H1 (cell line): ENCODE measurements at regions not wholly inside any gene's neighbourhood (a gene's known extent, or its start where the extent isn't known, plus 50 kb on each side); places are given as distances from the start of the nearest gene placed in this dataset.

Source experiments
- CTCF ChIA-PET: fragments of 300-600 bp; sonication (Branson Sonifier 250); formaldehyde crosslinking; loops from one replicate; lab custom pipeline; 2021; ENCODE audit not compliant: partially characterized antibody; lab: Charles Lee
- POLR2A ChIA-PET: fragments of 300-600 bp; sonication (Branson Sonifier 250); formaldehyde crosslinking; loops from one replicate; lab custom pipeline; 2021; ENCODE audit warnings: inconsistent platforms; ENCODE audit not compliant: partially characterized antibody; lab: Charles Lee
- DNase-seq, 2 experiments: peaks; one replicate each; pipeline versions ENCODE4 v3.0.0 to v3.0.0-alpha.2; 2010 to 2022; ENCODE audit warnings: low spot score in 2 of 2, low read depth in 1 of 2, mixed read lengths in 1 of 2
- FAIRE-seq: peaks from 2 replicates; lab custom pipeline; 2011; peaks lifted over from hg19 to GRCh38; lab: Jason Lieb, UNC
- H2AFZ ChIP-seq: 2 replicates; pipeline ENCODE4 v1.8.1; 2012; ENCODE audit warnings: low read length, inconsistent platforms
- H2AK5ac ChIP-seq: 2 replicates; pipeline ENCODE4 v1.6.1; 2013; ENCODE audit warnings: low read depth, low read length
- H2BK120ac ChIP-seq: replicated peaks from 2 replicates; pipeline ENCODE3; 2013; ENCODE audit warnings: low read depth, low read length, inconsistent platforms
- H2BK12ac ChIP-seq: 2 replicates; pipeline ENCODE4 v1.6.1; 2013; ENCODE audit warnings: low read depth, low read length
- H2BK15ac ChIP-seq: 2 replicates; pipeline ENCODE4 v1.6.1; 2013; ENCODE audit warnings: low read length
- H2BK20ac ChIP-seq: 2 replicates; pipeline ENCODE4 v1.6.1; 2013; ENCODE audit warnings: low read length
- H2BK5ac ChIP-seq: 2 replicates; pipeline ENCODE4 v1.6.1; 2013; ENCODE audit warnings: low read depth, low read length
- H3K14ac ChIP-seq: 2 replicates; pipeline ENCODE4 v1.6.1; 2013; ENCODE audit warnings: inconsistent platforms; ENCODE audit not compliant: insufficient read length
- H3K18ac ChIP-seq: 2 replicates; pipeline ENCODE4 v1.6.1; 2013; ENCODE audit warnings: low read length; ENCODE audit errors: extremely low read depth
- H3K23ac ChIP-seq: 2 replicates; pipeline ENCODE4 v1.6.1; 2013; ENCODE audit warnings: inconsistent platforms; ENCODE audit not compliant: insufficient read length
- H3K23me2 ChIP-seq: 2 replicates; pipeline ENCODE4 v1.6.1; 2013; ENCODE audit warnings: low read depth, low read length
- H3K27ac ChIP-seq: 2 replicates; pipeline ENCODE4 v1.6.1; 2011; ENCODE audit warnings: low read depth, low read length, inconsistent platforms
- H3K27me3 ChIP-seq, 4 experiments: replicated peaks in 1 of 4; 1 replicate in 1 of 4; 2 replicates in 3 of 4; pipeline versions ENCODE4 v1.6.1 to v1.8.1; 2011 to 2013; ENCODE audit warnings: low read length in 3 of 4, mild to moderate bottlenecking in 3 of 4, inconsistent platforms in 2 of 4, mixed read lengths in 2 of 4, moderate library complexity in 1 of 4; ENCODE audit not compliant: control insufficient read depth in 3 of 4, insufficient read depth in 3 of 4; ENCODE audit errors: extremely low read depth in 1 of 4
- H3K36me3 ChIP-seq, 4 experiments: 2 replicates each; pipeline versions ENCODE4 v1.6.1 to v1.8.1; 2011 to 2013; ENCODE audit warnings: mild to moderate bottlenecking in 4 of 4, low read length in 3 of 4, moderate library complexity in 2 of 4, control low read depth in 1 of 4, inconsistent platforms in 1 of 4; ENCODE audit not compliant: insufficient read depth in 4 of 4, control insufficient read depth in 2 of 4
- H3K4ac ChIP-seq: replicated peaks from 2 replicates; pipeline ENCODE3; 2013; ENCODE audit warnings: low read length, low read depth, mixed read lengths, inconsistent platforms; ENCODE audit not compliant: insufficient read length
- H3K4me1 ChIP-seq, 4 experiments: replicated peaks in 1 of 4; 1 replicate in 1 of 4; 2 replicates in 3 of 4; pipeline versions ENCODE4 v1.6.1 to v1.8.1; 2011 to 2013; ENCODE audit warnings: low read length in 3 of 4, inconsistent platforms in 2 of 4, mixed read lengths in 1 of 4; ENCODE audit not compliant: insufficient read depth in 4 of 4, control insufficient read depth in 3 of 4
- H3K4me2 ChIP-seq, 2 experiments: 2 replicates each; pipeline versions ENCODE4 v1.6.1 to v1.8.1; 2011 to 2013; ENCODE audit warnings: low read depth in 2 of 2, low read length in 2 of 2, control low read depth in 1 of 2, inconsistent platforms in 1 of 2, mild to moderate bottlenecking in 1 of 2; ENCODE audit not compliant: insufficient read depth in 1 of 2
- H3K4me3 ChIP-seq, 4 experiments: fragments of 200-600, 300-600 bp in 1 of 4; sonication (generic), shearing (Covaris generic), sonication (Bioruptor Twin) in 1 of 4; 2 replicates each; pipeline versions ENCODE4 v1.5.1 to v1.8.1; 2011 to 2016; ENCODE audit warnings: low read length in 4 of 4, low read depth in 3 of 4, control low read depth in 2 of 4, inconsistent platforms in 2 of 4, mild to moderate bottlenecking in 2 of 4, mixed read lengths in 1 of 4, moderate library complexity in 1 of 4; ENCODE audit not compliant: insufficient read depth in 2 of 4; ENCODE audit errors: extremely low read depth in 1 of 4
- H3K56ac ChIP-seq: replicated peaks from 2 replicates; pipeline ENCODE3; 2013; ENCODE audit warnings: low read depth, mild to moderate bottlenecking, mixed read lengths, low read length, inconsistent platforms; ENCODE audit not compliant: insufficient read length
- H3K79me1 ChIP-seq: 2 replicates; pipeline ENCODE4 v1.6.1; 2013; ENCODE audit warnings: low read depth, low read length, control low read depth
- H3K79me2 ChIP-seq, 2 experiments: 2 replicates each; pipeline versions ENCODE4 v1.6.1 to v1.8.1; 2012 to 2013; ENCODE audit warnings: low read length in 2 of 2, mild to moderate bottlenecking in 2 of 2, inconsistent platforms in 1 of 2; ENCODE audit not compliant: insufficient read depth in 2 of 2, control insufficient read depth in 1 of 2
- H3K9ac ChIP-seq, 4 experiments: replicated peaks in 1 of 4; 1 replicate in 1 of 4; 2 replicates in 3 of 4; pipeline versions ENCODE4 v1.6.1 to v1.8.1; 2011 to 2013; ENCODE audit warnings: low read depth in 3 of 4, low read length in 3 of 4, control low read depth in 2 of 4, mild to moderate bottlenecking in 2 of 4, moderate library complexity in 2 of 4, inconsistent platforms in 1 of 4; ENCODE audit errors: extremely low read depth in 1 of 4
- H3K9me3 ChIP-seq, 2 experiments: 2 replicates each; pipeline versions ENCODE4 v1.6.1 to v1.8.1; 2012 to 2013; ENCODE audit warnings: mild to moderate bottlenecking in 2 of 2, moderate library complexity in 2 of 2, control low read depth in 1 of 2, inconsistent platforms in 1 of 2, low read depth in 1 of 2, low read length in 1 of 2, mixed read lengths in 1 of 2; ENCODE audit not compliant: insufficient read depth in 2 of 2
- H4K20me1 ChIP-seq, 2 experiments: replicated peaks in 1 of 2; 2 replicates each; pipeline versions ENCODE3 to v1.8.1; 2011 to 2013; ENCODE audit warnings: inconsistent platforms in 2 of 2, low read length in 2 of 2, mild to moderate bottlenecking in 1 of 2; ENCODE audit not compliant: insufficient read depth in 2 of 2, control insufficient read depth in 1 of 2
- H4K5ac ChIP-seq: 2 replicates; pipeline ENCODE4 v1.6.1; 2013; ENCODE audit warnings: low read length, low read depth, mixed read lengths, inconsistent platforms; ENCODE audit not compliant: insufficient read length
- H4K8ac ChIP-seq: 2 replicates; pipeline ENCODE4 v1.8.0; 2013; ENCODE audit warnings: mild to moderate bottlenecking, moderate library complexity, low read length, inconsistent platforms; ENCODE audit not compliant: insufficient read depth; ENCODE audit errors: extremely low read depth
- H4K91ac ChIP-seq: replicated peaks from 2 replicates; pipeline ENCODE3; 2013; ENCODE audit warnings: low read length, mixed read lengths, inconsistent platforms; ENCODE audit not compliant: insufficient read length
- ASH2L ChIP-seq: fragments of 200-600, 300-600 bp; sonication (generic); IDR thresholded peaks from one replicate; pipeline ENCODE4 v1.7.1; 2017; ENCODE audit warnings: low read length
- E2F6 ChIP-seq: IDR thresholded peaks from 2 replicates; pipeline ENCODE4 v1.6.1; 2012; ENCODE audit warnings: inconsistent platforms
- GABPA ChIP-seq: IDR thresholded peaks from 2 replicates; pipeline ENCODE4 v1.6.1; 2011; ENCODE audit warnings: mild to moderate bottlenecking, low read length, moderate library complexity, borderline replicate concordance; ENCODE audit not compliant: insufficient read depth
- HDAC2 ChIP-seq, 2 experiments: fragments of 300-600 bp in 1 of 2; sonication (generic) in 1 of 2; IDR thresholded peaks; 2 replicates each; pipeline ENCODE4 v1.6.1; 2011 to 2012; ENCODE audit warnings: low read depth in 2 of 2, low read length in 2 of 2, mild to moderate bottlenecking in 2 of 2, moderate library complexity in 2 of 2, borderline replicate concordance in 1 of 2, inconsistent platforms in 1 of 2
- JUND ChIP-seq: IDR thresholded peaks from 2 replicates; pipeline ENCODE4 v1.6.1; 2011; ENCODE audit warnings: mild to moderate bottlenecking, improper control_type of control experiment, low read length
- POU5F1 ChIP-seq: IDR thresholded peaks from 2 replicates; pipeline ENCODE4 v1.6.1; 2011; ENCODE audit warnings: low read depth, mild to moderate bottlenecking, low read length, moderate library complexity
- WGBS, 2 experiments: shearing (Covaris generic) in 1 of 2; methylation state at CpG; one replicate each; pipeline versions ENCODE4 v1.1.6 to v1.1.7; 2013 to 2015; ENCODE audit warnings: low lambda C conversion rate in 2 of 2, mixed read lengths in 2 of 2, inconsistent platforms in 1 of 2, low coverage in 1 of 2, missing lambda C conversion rate in 1 of 2; ENCODE audit not compliant: insufficient replicate concordance in 2 of 2, insufficient coverage in 1 of 2, insufficient read length in 1 of 2; ENCODE audit errors: extremely low coverage in 1 of 2, missing lambda C conversion rate in 1 of 2; 5-methylcytosine and 5-hydroxymethylcytosine counted together

DNA sequence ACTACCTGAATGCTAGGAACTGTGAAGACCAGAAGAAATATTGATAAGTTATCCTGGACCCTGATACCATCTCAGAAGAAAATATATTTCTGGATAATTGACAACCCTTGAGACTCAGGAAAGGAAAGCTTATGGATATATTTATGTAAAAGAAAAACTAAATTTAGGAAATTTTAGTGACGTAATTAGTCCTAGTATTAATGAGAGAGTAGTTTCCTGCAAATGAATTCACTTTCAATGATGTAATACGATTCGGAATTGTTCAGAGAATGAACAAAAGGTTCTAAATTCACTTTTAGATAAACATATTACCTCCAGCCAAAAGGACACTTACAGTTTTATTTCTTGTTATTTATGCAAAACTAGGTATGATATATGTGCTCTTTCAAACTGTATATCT is 1120.1 kb upstream of the NCAM2 start:
- no peak overlapping the region for H4K5ac ChIP-seq
- H4K91ac ChIP-seq = no peak overlapping the region
- no peak overlapping the region for H2BK12ac ChIP-seq
- no peak overlapping the region for H4K8ac ChIP-seq
- H3K18ac ChIP-seq = no peak overlapping the region
- no peak overlapping the region for H2AFZ ChIP-seq
- no peak overlapping the region for H3K27ac ChIP-seq
- H2BK20ac ChIP-seq = no peak overlapping the region
- ChIA-PET POLR2A (no interaction called here), CTCF (no interaction called here)
- no peak overlapping the region for H3K4me3 ChIP-seq
- no peaks in the 10 kb centered on the region for H3K79me1 ChIP-seq
- no peak overlapping the region for H3K9ac ChIP-seq
- no peak overlapping the region for H2BK5ac ChIP-seq
- H3K23me2 ChIP-seq = no peaks in the 10 kb centered on the region
- no peaks in the 10 kb centered on the region for H4K20me1 ChIP-seq
- H2BK120ac ChIP-seq = no peak overlapping the region
- no peaks in the 10 kb centered on the region for H3K27me3 ChIP-seq
- WGBS, 2 experiments = 88% methylated on average over 3 of the region's 3 CpGs; no CpG with 5 or more reads in 1 of the 2 experiments
- H3K4me2 ChIP-seq = no peak overlapping the region
- no peak overlapping the region for H3K4ac ChIP-seq
- DNase-seq (no peak), FAIRE-seq (no peak)
- H2BK15ac ChIP-seq = no peak overlapping the region
- no peak overlapping the region for H3K56ac ChIP-seq
- no peak overlapping the region for H2AK5ac ChIP-seq
- no peaks in the 10 kb centered on the region for H3K9me3 ChIP-seq
- no peaks in the 10 kb centered on the region for H3K79me2 ChIP-seq
- no peak overlapping the region for H3K14ac ChIP-seq
- H3K4me1 ChIP-seq = no peaks in the 10 kb centered on the region
- no peak overlapping the region for H3K23ac ChIP-seq
- no peaks in the 10 kb centered on the region for H3K36me3 ChIP-seq
- TF ChIP-seq ASH2L = no peak
- no peak for TF ChIP-seq JUND
- no peak for TF ChIP-seq GABPA
- TF ChIP-seq HDAC2 (IDR thresholded peaks at IDR 0.05; ENCODE audit: borderline replicate concordance in 1 of 2, low read depth in 2 of 2, low read length in 2 of 2) = no peak
- TF ChIP-seq E2F6 = no peak
- no peak for TF ChIP-seq POU5F1
